ENCODE measurements at regions not wholly inside any gene's neighbourhood (a gene's known extent, or its start where the extent isn't known, plus 50 kb on each side); places are given as distances from the start of the nearest gene placed in this dataset.
"Not testable (repeated sequence)": the region's sequence is repeated elsewhere in the genome, so short reads cannot be mapped to it uniquely, and the experiment has no call there.

DNA sequence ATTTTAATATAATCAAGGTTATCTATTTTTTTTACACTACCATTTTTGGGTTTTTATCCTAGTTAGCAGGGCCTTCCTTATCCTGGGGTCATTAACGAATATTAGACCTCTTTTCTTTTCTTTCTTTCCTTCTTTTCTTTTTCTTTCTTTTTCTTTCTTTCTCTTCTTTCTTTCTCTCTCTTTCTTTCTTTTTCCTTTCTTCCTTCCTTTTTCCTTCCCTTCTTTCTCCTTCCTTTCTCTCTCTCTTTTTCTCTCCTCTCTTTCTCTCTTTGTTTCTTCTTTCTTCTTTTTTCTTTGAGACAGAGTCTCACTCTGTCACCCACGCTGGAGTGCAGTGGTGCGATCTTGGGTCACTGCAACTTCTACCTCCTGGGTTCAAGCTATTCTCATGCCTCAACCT lies 120.4 kb upstream of the PDE7B start:
- no peak for DNase-seq

DNA sequence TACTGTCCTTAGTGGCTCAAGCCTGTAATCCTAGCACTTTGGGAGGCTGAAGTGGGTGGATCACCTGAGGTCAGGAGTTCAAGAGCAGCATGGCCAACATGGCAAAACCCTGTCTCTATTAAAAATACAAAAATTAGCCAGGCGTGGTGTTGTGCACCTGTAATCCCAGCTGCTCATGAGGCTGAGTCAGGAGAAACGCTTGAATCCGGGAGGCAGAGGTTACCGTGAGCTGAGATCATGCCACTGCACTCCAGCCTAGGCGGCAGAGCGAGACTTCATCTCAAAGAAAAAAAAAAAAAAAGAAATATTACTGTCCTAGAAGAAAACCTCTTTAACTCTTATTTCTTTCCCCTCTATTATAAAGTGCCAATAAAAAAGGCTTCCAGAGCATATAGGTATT lies 115.2 kb upstream of the PDE7B start:
- DNase-seq = not testable (repeated sequence)

DNA sequence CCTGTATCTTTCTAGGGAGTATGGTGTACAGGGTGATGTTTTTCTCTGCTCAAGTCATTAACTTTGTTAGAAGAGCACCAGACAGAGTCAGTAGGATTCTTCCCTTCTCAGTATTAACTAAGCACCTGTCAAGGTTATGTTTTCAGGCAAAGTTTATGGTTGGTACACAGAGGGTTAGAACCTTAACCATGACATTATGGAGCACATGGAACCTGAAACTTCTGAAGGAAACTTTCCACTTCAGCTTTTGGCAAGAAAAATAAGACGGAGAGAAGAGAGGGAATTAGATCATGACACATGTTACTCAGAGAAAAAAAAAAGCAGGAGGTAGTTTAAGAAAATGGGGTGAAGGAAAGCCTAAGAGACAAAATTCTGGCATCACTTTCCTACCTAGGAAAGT lies 112.9 kb upstream of the PDE7B start:
- no peak for DNase-seq

DNA sequence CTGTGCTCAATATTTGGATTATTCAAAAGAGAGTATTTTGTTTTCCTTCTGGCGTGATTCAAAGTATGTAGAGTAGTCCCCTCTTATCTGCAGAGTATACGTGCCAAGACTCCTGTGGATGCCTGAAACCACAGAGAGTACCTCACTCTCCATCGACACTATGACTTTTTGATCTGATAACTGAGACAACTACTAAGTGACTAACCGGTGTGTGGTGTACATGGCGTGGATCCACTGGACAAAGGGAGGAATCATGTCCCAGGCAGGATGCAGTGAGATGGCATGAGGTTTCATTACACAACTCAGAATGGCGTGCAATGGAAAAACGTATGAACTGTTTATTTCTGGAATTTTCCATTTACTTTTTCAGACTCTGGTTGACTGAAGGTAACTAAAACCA lies 112.2 kb upstream of the PDE7B start:
- DNase-seq = no peak

DNA sequence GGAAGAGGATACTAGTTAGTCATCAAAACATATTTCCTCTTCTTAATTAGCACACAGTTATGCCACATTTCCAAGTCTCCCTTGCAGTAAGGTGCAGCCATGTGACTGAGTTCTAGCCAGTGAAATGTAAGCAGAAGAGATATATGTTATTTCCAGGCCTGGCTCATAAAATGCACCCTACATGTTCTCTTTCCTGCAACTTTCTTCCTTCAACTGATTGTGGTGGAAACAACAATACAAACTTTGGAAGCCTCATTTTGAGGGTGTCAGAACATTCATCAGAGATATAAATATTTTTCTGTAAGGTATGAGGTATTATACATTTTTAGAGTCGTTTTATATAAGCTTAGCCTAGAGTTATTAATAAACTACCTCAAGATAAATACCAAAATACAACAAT lies 110.9 kb upstream of the PDE7B start:
- no peak for DNase-seq

DNA sequence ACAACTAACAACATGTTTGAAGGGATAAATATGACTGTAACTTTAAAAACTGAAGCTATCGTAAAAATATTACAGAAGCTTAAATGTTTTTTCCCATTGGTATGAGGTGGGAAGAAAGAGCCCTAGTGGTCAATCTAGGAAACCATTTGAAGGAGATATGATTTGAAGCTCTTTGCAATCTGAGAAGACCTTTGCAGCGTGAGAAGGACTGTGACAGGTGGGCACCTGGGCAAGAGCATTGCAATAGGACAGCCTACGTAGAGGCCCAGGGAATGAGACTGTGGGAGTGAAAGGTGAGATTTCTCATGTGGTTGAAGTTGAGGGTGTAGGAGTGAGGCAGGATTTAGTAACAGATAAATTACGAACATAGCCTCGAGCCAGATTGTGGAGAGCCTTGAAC lies 108.0 kb upstream of the PDE7B start:
- no peak for DNase-seq

DNA sequence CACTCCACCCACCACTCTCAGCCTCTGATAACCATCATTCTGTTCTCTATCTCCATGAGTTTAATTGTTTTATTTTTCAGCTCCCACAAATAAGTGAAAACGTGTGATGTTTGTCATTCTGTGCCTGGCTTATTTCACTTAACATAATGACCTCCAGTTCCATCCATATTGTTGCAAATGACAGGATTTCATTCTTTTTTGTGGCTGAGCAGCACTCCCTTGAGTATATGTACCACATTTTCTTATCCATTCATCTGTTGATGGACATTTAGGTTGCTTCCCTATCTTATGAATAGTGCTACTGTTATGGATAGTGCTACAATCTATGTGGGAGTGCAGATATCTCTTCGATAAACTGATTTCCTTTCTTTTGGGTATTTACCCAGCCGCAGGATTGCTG lies 103.3 kb upstream of the PDE7B start:
- no peak for DNase-seq

DNA sequence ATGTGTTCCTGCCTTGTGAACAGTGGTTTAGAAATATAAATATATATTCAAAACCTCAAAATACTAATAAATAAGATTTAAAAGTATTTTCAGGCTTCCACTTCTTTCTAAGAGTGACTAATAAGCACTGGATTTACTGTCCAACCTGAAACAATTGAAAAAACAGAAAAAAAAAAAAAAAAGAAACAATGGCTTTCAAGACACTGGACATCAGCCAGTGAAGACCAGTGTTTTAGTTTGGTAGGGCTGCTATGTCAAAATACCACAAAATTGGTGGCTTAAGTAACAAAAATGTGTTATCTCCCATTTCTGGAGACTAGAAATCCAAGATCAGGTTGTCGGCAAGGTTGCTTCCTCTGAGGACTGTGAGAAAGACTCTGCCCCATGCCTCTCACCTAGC lies 101.4 kb upstream of the PDE7B start:
- no peak for DNase-seq

DNA sequence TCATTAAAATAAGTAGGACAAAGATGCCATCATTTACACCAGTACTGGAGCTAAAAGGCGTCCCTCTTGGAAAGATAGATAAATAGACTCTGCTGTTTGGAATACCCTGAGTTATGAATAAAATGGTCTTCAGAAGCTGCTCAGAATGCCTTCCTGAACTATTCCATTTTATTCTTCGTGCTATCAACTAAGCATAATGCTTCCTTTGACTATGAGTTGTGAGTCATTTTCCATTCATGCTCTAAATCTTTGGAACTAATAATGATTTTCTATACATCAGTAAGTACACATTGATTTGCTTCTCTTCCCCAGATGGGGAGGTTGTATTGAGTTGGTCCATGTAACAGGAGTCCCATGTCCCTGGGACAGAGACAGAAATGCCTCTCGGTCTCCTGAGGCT lies 98.3 kb upstream of the PDE7B start:
- no peak for DNase-seq

DNA sequence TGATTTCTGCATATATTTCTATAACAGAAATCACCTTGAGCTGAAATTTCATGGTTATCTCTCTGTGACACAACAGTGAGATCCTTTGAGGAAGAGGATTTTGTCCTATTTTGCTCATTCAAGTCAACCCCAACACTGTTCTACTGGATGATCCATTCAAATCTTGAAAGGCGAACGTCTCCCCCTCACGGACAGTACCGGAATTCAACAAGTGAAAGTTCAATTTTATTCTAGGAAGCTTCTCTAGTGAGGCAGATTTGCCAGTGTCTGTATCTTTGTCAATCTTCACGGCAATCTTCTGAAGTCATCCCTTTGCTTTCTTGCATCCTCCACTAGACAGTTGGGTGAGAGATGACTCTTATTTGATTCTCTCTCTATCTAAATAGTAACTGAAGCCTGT lies 91.7 kb upstream of the PDE7B start:
- no peak for DNase-seq

DNA sequence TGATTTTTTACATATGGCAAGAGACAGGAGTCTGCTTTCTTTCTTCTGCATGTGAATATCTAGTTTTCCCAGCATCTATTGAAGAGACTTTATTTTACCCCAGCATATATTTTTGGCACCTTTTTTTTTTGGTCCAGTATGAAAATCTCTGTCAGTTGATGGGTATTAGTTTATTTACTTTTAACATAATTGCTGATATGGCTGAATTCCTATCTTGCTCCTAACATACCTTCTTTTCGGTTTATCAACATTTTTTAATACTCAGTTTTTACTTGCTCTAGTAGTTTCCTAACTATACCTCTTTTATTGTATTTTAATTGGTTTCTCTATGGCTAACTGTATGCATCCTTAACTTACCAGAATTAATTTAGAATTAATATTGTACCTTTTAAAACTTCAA lies 77.5 kb upstream of the PDE7B start:
- DNase-seq = no peak

DNA sequence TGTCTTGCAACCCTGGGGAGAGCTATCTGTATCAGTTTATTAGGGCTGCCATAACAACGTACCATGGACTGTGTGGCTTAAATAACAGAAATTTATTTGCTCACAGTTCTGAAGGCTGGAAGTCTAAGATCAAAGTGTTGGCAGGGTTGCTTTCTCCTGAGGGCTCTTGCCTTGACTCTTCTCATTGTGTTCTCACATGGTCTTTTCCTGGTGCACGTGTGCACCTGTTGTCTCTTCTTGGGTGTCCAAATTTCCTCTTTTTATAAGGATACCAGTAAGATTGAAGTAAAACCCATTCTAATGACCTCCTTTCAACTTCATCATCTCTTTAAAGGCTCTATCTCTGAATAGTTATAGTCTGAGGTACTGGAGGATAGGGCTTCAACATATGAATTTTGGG lies 72.3 kb upstream of the PDE7B start:
- DNase-seq = no peak

DNA sequence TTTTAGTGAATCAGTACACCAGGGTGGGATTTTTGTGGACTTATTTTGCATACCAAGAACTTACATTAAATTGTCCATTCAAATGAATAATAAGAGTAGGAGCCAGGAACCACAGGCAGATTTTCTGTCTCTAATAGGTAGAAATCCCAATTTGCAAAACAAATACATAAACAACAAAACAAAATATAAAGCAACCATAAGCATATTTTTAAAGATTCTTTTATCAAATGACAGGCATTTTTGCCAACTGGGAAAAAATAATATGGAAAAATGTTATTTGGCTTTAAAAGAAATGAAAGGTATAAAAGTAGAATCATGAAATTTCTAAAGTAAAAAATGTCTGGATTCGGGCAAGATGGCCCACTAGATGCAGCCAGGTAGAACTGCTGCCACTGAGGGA lies 71.2 kb upstream of the PDE7B start:
- DNase-seq = no peak

DNA sequence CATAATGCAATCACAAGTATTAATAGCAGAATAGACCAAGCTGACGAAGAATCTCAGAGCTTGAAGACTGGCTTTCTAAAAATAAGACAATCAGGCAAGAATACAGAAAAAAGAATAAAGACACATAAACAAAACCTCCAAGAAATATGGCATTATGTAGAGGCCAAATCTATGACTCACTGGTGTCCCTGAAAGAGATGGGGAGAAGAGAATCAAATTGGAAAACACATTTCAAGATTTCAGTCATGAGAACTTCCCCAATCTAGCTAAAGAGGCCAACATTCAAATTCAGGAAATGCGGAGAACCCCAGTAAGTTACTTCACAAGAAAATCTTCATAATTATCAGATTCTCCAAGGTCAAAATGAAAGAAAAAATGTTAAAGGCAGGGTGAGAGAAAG lies 69.0 kb upstream of the PDE7B start:
- no peak for DNase-seq

DNA sequence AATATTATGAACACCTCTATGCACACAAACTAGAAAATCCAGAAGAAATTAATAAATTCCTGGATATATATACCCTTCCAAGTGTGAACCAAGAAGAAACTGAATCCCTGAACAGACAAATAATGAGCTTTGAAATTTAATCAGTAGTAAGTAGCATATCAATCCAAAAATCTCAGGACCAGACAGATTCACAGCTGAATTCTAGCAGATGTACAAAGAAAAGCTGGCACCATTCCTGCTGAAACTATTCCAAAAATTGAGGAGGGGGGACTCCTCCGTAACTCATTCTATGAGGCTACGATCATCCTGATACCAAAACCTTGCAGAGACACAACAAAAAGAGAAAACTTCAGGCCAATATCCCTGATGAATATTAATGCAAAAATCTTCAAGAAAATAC lies 67.0 kb upstream of the PDE7B start:
- no peak for DNase-seq

DNA sequence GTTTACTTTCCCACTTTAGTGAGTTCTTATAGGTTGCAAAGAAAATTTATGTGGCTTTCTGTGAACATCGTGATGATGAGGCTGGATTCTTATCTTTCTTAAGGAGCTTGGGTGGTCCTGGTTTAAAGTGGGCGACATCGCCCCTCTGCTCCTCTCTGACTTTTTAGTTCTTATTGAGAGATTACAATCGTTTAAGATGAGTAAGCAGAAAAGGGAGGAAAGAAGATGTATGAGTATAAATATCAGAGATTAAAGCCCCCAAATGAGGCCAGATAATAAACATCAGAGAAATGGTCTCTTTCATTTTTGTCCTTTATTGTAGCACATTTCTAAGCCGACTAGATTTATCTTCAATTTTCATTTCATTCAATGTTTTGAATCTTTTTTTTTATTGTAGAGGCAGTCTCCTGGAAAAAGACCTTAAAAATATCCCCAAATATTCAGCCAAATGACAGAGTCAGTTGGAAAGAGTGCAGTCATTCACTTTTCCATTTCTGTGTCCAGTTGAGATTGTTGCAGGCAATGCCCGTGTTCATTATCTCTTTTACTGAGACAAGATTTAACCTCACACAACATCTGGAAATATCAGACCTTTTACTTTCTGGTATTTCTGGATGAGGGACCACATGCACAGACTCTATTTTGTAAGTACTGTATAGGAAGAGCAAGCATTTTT lies 62.0 kb upstream of the PDE7B start:
- no peak for DNase-seq

DNA sequence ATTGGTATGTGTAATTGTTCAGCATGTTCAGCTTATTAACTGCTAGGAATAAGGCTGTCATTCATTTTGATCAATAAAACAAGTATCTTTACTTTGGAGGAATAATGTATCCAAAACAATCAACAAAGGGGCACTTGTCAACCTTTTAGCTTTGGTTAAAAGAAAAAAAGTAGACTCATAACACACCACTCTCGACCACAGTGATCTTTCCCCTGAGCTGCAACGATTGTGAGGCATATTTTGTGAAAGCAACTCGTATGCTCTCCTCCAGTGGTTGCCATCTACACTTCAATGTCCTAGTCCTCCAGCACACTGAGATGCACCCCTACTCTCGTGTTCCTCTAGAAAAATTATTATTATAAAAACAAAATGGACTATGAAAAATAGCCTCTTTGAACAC lies 60.1 kb upstream of the PDE7B start:
- DNase-seq = no peak

DNA sequence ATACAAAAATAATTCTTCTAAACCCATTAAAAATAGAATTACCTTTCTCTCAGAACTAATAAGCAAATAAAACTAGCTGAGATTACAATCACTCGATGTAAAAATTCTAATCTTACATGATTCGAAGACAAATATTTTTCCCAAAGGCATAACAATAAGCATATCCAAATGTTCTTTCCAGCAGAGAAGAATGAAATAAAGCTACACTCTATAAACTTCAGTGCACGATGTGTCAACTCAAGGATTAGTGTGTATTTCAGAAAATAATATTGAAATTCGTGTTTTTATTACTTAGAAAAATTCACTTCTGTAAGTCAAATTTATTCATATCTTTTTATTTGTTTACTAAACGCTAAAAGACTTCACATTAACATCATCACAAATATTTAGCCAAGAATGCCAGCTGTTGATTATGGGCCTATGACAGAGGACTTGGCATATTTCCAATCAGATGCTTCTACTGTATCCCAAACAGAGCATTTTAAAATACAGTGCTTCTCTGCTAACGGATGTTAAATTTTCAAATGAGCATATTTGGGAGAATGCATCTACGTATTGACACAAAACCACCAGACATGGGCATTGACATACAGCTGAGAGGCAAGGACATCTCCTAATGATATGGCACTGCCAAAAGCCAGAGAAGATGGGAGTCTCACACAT lies 54.7 kb upstream of the PDE7B start:
- DNase-seq = no peak

DNA sequence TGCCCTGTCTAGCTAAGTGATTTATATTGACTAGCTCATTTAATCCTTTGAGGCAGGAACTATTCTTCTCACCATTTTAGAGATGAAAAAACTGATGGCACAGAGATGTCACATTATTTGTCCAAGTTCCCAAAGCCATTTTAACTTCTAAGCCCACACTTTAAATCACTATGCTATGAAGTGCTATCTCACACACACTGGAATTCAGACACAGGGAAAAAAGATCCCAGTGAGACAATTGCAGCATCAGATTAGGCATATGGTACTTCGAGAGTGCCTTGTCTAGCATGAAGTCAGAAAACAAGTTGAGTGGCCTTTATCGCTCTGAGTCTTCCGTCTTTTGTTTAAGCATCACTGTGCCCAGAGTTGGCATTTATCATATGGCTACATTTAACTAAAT lies 54.1 kb upstream of the PDE7B start:
- no peak for DNase-seq

DNA sequence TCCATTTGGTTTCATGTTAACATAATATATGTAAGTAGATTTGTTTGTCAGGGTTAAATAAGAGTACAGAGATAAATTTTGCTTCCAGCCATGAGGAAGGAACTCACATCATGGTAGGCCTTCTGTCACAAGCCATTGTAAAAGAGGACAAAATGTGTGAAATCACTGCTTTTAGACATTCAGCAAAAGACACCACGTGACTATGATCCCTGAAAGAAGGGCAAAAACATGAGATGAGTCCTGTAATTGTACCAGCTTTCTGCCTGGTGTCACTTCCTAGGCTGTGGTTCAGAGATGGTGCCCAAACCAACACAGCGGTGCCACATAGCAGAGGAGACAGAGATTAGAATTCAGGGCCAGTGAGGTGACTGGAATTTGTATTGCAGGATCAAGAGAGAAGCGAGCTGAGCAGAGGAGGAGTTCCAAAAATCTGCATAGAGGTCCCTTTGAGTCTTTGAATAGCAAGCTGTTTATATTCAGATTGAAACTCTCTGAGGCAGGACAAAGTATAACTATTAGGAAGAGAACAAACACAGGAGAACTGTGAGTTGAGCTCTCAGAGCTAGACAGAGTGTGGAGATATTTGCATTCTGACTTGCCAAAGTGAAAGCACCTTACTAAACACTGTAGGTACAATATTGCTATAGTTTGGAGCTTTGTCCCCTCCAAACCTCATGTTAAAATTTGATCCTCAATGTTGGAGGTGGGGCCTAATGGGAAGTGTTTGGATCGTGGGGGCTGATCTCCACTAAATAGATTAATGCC lies 52.6 kb upstream of the PDE7B start:
- no peak for DNase-seq
